GM12874 (cell line): ENCODE measurements at regions not wholly inside any gene's neighbourhood (a gene's known extent, or its start where the extent isn't known, plus 50 kb on each side); places are given as distances from the start of the nearest gene placed in this dataset.

Experiments used
- TF ChIP-seq, protein P1 (sequence below): IDR thresholded peaks from 2 replicates; pipeline ENCODE4 v1.5.1; 2011; ENCODE audit warnings: low read depth, mild to moderate bottlenecking, control low read depth, low read length, moderate library complexity; ENCODE audit not compliant: insufficient read depth

DNA sequence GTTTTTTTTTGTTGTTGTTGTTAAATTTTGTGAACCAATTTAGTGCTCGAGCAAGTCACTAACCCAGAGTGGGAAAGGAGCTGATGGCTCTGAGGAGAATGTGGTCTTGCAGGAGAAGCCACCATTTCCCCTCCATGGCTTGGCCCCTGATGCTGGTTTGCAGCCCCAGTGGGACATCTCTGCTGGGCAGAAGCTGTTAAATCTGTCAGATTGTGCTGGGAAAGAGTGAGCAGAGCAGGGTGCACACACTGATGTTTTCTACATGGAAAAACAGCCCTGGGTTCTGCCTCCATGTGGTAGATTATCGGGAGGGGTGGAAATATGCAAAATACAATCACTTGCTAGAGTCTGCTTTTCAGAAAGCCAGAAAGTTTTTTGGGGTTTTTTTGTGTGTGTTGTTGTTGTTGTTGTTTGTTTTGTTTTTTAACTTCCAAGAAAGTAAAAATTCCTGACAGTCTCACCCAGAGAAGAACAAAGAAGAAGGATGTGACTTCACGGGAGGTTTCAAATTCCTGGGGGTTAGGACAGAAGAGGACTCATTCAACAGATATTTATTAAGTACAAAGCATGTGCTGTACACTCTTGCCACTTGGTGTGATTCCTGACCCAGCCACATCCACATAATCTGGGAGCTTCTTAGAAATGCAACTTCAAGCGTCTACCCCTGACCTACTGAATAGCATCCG lies 133.7 kb downstream of the FOXB1 start:
- TF ChIP-seq, protein P1, sequence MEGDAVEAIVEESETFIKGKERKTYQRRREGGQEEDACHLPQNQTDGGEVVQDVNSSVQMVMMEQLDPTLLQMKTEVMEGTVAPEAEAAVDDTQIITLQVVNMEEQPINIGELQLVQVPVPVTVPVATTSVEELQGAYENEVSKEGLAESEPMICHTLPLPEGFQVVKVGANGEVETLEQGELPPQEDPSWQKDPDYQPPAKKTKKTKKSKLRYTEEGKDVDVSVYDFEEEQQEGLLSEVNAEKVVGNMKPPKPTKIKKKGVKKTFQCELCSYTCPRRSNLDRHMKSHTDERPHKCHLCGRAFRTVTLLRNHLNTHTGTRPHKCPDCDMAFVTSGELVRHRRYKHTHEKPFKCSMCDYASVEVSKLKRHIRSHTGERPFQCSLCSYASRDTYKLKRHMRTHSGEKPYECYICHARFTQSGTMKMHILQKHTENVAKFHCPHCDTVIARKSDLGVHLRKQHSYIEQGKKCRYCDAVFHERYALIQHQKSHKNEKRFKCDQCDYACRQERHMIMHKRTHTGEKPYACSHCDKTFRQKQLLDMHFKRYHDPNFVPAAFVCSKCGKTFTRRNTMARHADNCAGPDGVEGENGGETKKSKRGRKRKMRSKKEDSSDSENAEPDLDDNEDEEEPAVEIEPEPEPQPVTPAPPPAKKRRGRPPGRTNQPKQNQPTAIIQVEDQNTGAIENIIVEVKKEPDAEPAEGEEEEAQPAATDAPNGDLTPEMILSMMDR: no peak

DNA sequence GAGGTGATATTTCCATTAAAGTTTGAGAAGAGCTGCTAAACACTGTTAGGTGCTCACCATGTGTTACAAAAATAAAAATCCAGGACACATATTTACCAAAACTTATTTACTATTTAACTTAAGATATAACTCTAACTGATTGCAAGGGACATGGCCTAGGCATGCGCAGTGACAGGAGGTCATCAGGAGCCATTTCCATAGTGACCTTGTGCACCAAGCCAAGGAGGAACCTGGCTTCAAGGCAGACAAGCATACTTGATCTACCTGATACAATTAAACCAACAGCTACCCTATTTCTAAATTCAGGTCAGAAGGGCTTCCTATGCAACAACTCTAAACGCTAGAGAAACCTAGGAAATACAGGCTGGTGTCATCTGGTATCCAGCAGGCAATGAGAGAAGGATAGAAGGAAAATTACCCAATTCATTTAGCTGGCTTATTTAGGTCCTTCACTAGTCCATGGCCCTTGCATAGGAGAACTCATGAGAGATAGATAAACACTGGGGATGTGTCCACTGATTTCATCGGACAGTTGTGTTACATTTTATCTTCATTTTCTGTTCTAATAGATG lies 134.4 kb downstream of the FOXB1 start:
- TF ChIP-seq, protein P1: no peak

DNA sequence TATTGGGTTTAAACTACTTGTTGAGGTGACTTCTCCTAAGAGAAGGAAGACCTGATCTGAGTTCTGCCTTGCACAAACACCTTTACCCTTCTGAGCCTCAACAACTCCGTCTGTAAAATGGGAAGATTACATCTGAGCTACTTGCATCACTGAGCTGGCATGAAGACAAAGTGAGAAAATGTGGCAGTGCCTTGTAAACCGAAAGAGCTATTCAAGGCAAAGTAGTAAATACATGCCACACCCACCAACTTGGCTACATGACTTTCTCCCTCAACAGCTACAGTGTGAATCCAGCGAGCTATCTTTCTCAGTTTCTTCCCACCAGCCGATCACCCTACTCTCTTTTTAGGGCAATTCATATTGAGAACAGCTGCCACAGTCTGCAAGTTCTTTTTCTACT lies 148.3 kb downstream of the FOXB1 start:
- TF ChIP-seq, protein P1: no peak

DNA sequence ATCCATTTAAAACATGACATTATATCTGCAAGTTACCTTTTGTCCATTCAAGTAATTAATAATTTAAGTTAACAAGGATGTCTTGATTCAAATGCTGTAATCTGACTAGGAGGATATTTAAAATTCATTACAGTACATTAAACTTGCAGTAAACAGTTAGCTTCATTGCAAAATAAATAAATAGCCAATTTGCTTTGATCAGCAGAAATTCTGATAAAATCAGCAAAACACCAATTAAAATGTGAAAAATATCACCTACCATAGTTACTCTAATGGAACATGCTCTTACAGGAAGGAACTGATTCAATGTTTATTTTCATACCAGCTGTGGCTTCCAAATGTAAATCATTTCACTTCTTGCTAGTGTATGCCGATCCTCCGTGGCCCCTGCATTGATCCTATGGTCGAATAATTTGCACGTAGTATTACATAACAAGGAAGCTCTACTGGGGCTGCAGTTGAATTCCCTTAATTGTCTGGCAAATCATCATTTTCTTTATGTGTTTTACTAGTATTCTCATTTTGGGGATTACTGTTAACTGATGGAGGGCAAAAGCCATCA lies 150.7 kb downstream of the FOXB1 start:
- TF ChIP-seq, protein P1: no peak

DNA sequence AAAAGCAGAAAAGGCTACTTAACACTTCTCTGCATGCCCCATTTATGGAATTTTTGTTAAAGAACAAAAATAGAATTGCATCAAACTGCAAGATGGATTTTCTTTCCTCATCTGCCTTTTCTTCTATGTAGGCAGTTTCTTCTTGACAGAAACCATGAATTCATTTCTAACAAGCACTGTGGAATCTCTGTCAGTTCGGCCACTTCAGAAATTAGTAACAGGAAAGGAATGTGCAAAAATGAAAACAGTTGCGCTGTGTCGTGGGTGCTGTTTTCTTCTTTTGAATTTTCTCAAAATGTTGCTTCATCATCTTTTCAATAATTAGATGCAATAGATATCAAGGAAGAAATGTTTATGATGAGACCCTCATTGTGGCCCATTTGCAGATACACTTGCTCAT lies 151.6 kb downstream of the FOXB1 start:
- TF ChIP-seq, protein P1: no peak

DNA sequence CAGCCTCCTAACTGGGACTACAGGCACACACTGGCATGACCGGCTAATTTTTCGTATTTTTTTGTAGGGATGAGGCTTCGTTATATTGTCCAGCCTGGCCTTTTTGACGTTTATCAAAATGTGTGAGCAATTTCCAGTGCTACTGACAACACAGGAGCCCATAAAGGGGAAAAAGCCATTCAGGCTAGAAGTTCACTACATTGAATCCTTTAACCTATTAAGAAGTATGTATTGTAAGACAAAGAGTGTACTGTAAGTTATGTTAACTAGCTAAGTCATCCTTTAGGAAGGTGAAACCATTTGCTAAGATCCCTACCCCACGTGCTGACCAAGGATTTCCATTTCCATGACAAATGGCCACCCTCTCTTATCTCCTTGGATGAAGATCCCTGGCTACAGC lies 156.8 kb downstream of the FOXB1 start:
- TF ChIP-seq, protein P1: no peak

DNA sequence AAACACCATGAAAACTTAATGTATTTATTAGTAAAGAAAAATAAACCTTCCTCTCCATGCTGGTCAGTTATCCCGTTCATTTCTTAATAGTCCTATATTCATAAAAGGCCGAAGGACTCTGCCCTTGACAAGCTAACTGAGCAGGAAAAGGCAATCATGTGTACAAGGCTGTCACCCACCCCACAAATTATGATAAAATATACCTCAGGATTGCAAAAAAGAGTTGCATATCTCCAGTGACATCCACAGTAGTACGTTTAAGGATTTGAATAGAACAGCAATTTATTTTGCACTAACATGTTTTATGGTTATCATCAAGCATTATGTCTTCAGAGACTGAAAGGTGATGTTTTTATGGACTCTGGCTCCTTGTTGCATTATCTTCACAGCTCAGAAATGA lies 157.6 kb downstream of the FOXB1 start:
- TF ChIP-seq, protein P1: no peak
